Stomach smooth muscle (tissue), 2 donors: ENCODE measurements at regions not wholly inside any gene's neighbourhood (a gene's known extent, or its start where the extent isn't known, plus 50 kb on each side); places are given as distances from the start of the nearest gene placed in this dataset.

ENCODE experiments used
- H3K27ac ChIP-seq: one replicate; pipeline ENCODE4 v1.7.0; 2013; ENCODE audit warnings: mild to moderate bottlenecking, low read length, inconsistent platforms
- H3K27me3 ChIP-seq, 2 donors: one replicate each; pipeline ENCODE4 v1.7.0; 2013; ENCODE audit warnings: low read length in 2 of 2; ENCODE audit not compliant: insufficient read depth in 2 of 2, control insufficient read depth in 1 of 2
- H3K36me3 ChIP-seq, 2 donors: one replicate each; pipeline ENCODE4 v1.7.0; 2013; ENCODE audit warnings: low read length in 2 of 2; ENCODE audit not compliant: control insufficient read depth in 2 of 2, insufficient read depth in 2 of 2
- H3K4me1 ChIP-seq: one replicate; pipeline ENCODE4 v1.7.0; 2013; ENCODE audit warnings: low read length; ENCODE audit not compliant: control insufficient read depth, insufficient read depth
- H3K4me3 ChIP-seq, 2 donors: one replicate each; pipeline ENCODE4 v1.7.0; 2013; ENCODE audit warnings: low read length in 2 of 2
- H3K9ac ChIP-seq, 2 donors: one replicate each; pipeline ENCODE4 v1.7.0; 2013; ENCODE audit warnings: low read length in 2 of 2, mild to moderate bottlenecking in 1 of 2
- H3K9me3 ChIP-seq, 2 donors: one replicate each; pipeline ENCODE4 v1.7.0; 2013; ENCODE audit warnings: low read length in 2 of 2; ENCODE audit not compliant: control insufficient read depth in 2 of 2
- donor health status: healthy.
- donor health status: Pancreatic carcinoma.

- no peaks in the 10 kb centered on the region for H3K4me1 ChIP-seq
- no peaks in the 10 kb centered on the region for H3K9me3 ChIP-seq
- no peak overlapping the region for H3K4me3 ChIP-seq
- H3K9ac ChIP-seq, result no peak overlapping the region
- H3K27me3 ChIP-seq, result no peaks in the 10 kb centered on the region
- no peak overlapping the region for H3K27ac ChIP-seq
- no peaks in the 10 kb centered on the region for H3K36me3 ChIP-seq
Observed at GRCh38 chr12:98373025-98373554, 142.3 kb upstream of the TMPO start.

- no peak overlapping the region for H3K9ac ChIP-seq
- no peaks in the 10 kb centered on the region for H3K36me3 ChIP-seq
- H3K4me1 ChIP-seq, result no peaks in the 10 kb centered on the region
- H3K27me3 ChIP-seq, result no peaks in the 10 kb centered on the region
- no peaks in the 10 kb centered on the region for H3K9me3 ChIP-seq
- H3K27ac ChIP-seq, result no peak overlapping the region
- H3K4me3 ChIP-seq, result no peak overlapping the region
Observed at GRCh38 chr12:98374007-98374406, 141.4 kb upstream of the TMPO start.

DNA sequence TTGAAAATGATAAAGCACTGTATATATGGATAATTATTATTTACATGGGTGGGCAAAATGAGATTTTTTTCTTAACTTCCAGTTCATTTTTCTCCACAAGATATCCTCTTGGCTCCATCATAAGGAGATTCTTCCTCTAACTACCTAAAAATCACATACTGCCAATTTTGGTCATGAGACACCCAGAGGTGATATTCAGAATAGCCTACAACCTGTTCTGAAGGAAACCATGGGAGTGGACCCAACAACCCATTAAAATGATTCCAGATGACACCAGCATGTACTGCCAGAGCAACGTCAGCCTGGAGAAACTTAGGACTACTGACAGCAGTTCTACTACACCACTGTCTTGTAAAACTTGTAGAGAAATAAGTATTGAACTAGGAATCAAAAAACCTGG lies 136.3 kb upstream of the TMPO start:
- Histone ChIP-seq H3K27ac (no peak overlapping the region), H3K36me3 (no peaks in the 10 kb centered on the region), H3K9me3 (no peaks in the 10 kb centered on the region), H3K9ac (no peak overlapping the region), H3K4me3 (no peak overlapping the region), H3K4me1 (no peaks in the 10 kb centered on the region), H3K27me3 (peaks cover 0 to 4% of the 10 kb centered on the region in 2 donors)

- Histone ChIP-seq H3K9ac (no peak overlapping the region), H3K27ac (no peak overlapping the region), H3K36me3 (no peaks in the 10 kb centered on the region), H3K4me1 (no peaks in the 10 kb centered on the region), H3K4me3 (no peak overlapping the region), H3K9me3 (no peaks in the 10 kb centered on the region), H3K27me3 (no peaks in the 10 kb centered on the region)
Observed at GRCh38 chr12:98385641-98386040, 129.7 kb upstream of the TMPO start.

- H3K36me3 ChIP-seq, result no peaks in the 10 kb centered on the region
- H3K27ac ChIP-seq, result no peak overlapping the region
- H3K9me3 ChIP-seq, result no peaks in the 10 kb centered on the region
- no peak overlapping the region for H3K4me3 ChIP-seq
- H3K27me3 ChIP-seq, result peaks cover 0 to 2% of the 10 kb centered on the region in 2 donors
- no peaks in the 10 kb centered on the region for H3K4me1 ChIP-seq
- no peak overlapping the region for H3K9ac ChIP-seq
Observed at GRCh38 chr12:98387444-98387843, 127.9 kb upstream of the TMPO start.

- H3K4me3 ChIP-seq, result no peak overlapping the region
- no peaks in the 10 kb centered on the region for H3K9me3 ChIP-seq
- H3K9ac ChIP-seq, result no peak overlapping the region
- no peaks in the 10 kb centered on the region for H3K36me3 ChIP-seq
- peaks cover 0 to 2% of the 10 kb centered on the region in 2 donors for H3K27me3 ChIP-seq
- no peaks in the 10 kb centered on the region for H3K4me1 ChIP-seq
- H3K27ac ChIP-seq, result no peak overlapping the region
Observed at GRCh38 chr12:98388126-98388525, 127.3 kb upstream of the TMPO start.

DNA sequence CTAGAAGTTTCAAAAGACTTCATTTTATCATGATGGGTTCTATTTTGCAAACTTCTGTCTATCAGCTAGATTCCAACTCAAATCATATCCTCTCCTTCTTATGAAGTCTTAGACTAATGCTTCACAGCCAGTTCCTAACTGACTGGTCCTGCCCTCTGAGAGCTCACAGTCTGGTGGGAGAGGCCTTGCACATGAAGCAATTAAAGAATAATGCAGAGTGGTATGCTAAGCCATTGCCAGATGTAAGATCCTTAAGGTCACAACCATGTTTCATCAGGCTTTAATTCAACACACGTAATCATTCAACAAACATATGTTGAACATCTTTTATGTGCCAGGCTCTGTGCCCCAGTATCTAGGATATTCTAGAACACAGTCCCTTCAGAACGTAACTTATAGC lies 125.8 kb upstream of the TMPO start:
- no peak overlapping the region for H3K9ac ChIP-seq
- H3K27ac ChIP-seq, result no peak overlapping the region
- H3K27me3 ChIP-seq, result peaks cover 0 to 2% of the 10 kb centered on the region in 2 donors
- H3K9me3 ChIP-seq, result no peaks in the 10 kb centered on the region
- H3K4me3 ChIP-seq, result no peak overlapping the region
- no peaks in the 10 kb centered on the region for H3K4me1 ChIP-seq
- H3K36me3 ChIP-seq, result no peaks in the 10 kb centered on the region

DNA sequence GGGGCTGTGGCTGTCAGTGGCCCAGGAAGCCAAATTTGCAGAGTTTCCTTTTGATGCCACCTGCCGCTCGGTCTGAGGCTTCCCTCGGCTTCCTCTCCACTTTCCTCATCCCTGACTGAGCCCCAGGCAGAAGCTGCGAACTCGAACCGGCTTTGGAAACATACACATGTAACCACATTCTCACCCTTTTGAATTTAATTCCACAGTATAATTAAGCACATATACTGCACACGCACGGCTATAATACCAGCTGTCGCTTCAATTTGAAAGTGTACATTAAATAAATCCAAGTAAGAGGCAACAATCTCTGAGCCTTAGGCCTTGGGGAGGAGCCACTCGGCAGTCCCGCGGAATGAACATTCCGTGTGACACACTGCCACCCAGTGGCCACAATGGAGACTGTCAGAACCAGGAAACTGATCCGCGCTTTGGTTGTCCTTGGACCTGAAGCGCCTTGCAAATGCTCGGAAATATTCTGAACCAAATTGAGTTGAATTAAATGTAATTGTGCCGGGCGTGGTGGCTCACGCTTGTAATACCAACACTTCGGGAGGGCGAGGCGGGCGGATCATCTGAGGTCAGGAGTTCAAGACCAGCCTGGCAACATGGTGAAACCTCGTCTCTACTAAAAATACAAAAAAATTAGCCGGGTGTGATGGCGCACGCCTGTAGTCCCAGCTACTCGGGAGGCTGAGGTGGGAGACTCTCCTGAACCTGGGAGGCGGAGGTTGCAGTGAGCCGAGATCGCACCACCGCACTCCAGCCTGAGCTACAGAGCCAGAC lies 117.9 kb upstream of the TMPO start:
- Histone ChIP-seq H3K27me3 (no peaks in the 10 kb centered on the region), H3K4me3 (peak overlapping the region; percentile 62 to 68), H3K36me3 (no peaks in the 10 kb centered on the region), H3K9me3 (no peaks in the 10 kb centered on the region), H3K9ac (peak overlapping the region; percentile 30 to 62), H3K4me1 (peaks cover 3% of the 10 kb centered on the region), H3K27ac (no peak overlapping the region)

DNA sequence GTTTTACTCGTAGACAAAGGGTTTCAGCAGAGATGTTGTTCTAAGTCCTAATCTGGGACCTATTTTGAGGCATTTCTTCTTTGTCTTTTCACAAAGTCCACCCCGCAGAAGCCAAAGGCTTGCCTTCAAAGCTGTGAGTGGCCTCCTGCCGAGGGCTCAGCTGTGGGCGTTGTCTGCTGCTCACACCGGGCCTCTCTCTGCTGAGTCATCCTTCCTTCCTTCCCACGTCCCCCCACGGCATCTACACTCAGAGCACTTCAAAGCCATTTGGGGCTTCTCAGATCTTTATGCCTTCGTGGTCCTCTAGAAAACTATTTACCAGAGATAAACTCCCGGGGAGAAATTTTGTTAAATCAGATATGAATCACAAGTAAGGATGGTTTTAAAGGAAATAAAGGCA lies 115.9 kb upstream of the TMPO start:
- Histone ChIP-seq H3K27ac (no peak overlapping the region), H3K4me3 (no peak overlapping the region), H3K27me3 (no peaks in the 10 kb centered on the region), H3K36me3 (no peaks in the 10 kb centered on the region), H3K4me1 (peaks cover 3% of the 10 kb centered on the region), H3K9ac (no peak overlapping the region), H3K9me3 (no peaks in the 10 kb centered on the region)

DNA sequence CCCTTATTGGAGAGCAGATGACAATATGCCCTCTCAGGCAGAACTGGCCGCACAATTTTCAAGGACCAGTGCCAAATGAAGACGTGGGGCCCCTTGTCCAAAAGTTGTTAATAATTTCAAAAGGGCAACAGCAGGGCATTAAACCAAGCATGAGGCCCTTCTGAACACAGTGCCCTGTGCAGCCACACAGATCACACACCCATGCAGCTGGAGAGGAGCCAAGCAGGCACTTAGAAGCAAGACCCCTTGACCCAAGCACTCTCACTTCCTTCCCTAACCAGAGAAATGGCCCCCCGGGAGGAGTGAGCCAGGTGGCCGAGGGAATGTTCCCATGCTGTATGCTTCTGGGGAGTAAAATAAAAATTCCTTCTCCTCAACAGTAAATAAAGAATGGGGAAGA lies 114.0 kb upstream of the TMPO start:
- Histone ChIP-seq H3K27ac (no peak overlapping the region), H3K4me1 (peaks cover 3% of the 10 kb centered on the region), H3K9me3 (no peaks in the 10 kb centered on the region), H3K4me3 (no peak overlapping the region), H3K27me3 (no peaks in the 10 kb centered on the region), H3K9ac (no peak overlapping the region), H3K36me3 (no peaks in the 10 kb centered on the region)

- Histone ChIP-seq H3K9ac (no peak overlapping the region), H3K27me3 (no peaks in the 10 kb centered on the region), H3K4me3 (no peak overlapping the region), H3K9me3 (peaks cover under 1% of the 10 kb centered on the region in 2 donors), H3K27ac (no peak overlapping the region), H3K4me1 (peaks cover 3% of the 10 kb centered on the region), H3K36me3 (no peaks in the 10 kb centered on the region)
Observed at GRCh38 chr12:98402091-98402490, 113.3 kb upstream of the TMPO start.
